D721Med (cell line): ENCODE measurements at regions not wholly inside any gene's neighbourhood (a gene's known extent, or its start where the extent isn't known, plus 50 kb on each side); places are given as distances from the start of the nearest gene placed in this dataset.

ENCODE experiments used
- DNase-seq: peaks from one replicate; pipeline ENCODE4 v3.0.0; 2011; ENCODE audit warnings: low spot score; ENCODE audit not compliant: insufficient read length
- FAIRE-seq: peaks from 2 replicates; lab custom pipeline; 2011; peaks lifted over from hg19 to GRCh38; lab: Jason Lieb, UNC
- TF ChIP-seq, protein P1 (sequence below): IDR thresholded peaks from 2 replicates; pipeline ENCODE4 v1.5.1; 2012; ENCODE audit warnings: mild to moderate bottlenecking, control low read depth; ENCODE audit not compliant: insufficient read depth; ENCODE audit errors: missing control alignments

DNA sequence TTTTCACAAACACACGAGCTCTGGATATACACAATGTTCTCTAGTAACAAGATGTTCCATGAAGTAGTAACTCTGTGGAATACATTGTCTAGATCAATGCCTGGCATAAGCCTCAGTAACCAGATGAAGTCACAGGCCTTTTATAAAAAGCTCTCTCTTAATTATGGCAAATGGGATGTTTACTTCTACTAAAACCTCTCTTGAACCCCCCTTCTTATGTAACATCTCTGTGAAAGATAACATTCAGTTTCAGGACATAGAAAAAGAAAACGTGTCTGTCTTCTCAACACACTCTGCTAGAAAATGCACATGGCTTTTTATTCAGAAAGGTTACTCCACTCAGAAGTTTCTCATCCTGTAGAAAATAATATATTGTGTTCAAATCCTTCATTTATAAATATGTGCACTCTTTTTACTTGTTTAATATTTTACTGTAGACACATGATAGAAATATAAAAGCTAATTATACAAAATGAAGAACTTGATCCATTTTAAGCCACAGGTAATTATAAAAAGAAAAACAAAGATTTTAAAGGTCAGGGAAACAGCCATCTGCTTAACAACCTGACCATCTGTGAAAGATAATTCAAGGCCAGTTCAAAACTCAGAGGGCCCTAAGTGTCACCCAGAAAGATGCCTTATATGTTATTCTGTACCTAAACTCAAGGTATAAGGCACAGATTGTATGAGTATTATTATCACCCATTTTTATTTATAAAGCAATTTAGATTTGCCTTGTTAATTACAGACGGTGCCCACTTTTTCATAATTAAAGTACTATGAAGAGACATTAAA lies 812.0 kb downstream of the CDH18 start:
- TF ChIP-seq, protein P1, sequence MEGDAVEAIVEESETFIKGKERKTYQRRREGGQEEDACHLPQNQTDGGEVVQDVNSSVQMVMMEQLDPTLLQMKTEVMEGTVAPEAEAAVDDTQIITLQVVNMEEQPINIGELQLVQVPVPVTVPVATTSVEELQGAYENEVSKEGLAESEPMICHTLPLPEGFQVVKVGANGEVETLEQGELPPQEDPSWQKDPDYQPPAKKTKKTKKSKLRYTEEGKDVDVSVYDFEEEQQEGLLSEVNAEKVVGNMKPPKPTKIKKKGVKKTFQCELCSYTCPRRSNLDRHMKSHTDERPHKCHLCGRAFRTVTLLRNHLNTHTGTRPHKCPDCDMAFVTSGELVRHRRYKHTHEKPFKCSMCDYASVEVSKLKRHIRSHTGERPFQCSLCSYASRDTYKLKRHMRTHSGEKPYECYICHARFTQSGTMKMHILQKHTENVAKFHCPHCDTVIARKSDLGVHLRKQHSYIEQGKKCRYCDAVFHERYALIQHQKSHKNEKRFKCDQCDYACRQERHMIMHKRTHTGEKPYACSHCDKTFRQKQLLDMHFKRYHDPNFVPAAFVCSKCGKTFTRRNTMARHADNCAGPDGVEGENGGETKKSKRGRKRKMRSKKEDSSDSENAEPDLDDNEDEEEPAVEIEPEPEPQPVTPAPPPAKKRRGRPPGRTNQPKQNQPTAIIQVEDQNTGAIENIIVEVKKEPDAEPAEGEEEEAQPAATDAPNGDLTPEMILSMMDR, result no peak
- peak; percentile 90 for FAIRE-seq
- DNase-seq, result no peak

DNA sequence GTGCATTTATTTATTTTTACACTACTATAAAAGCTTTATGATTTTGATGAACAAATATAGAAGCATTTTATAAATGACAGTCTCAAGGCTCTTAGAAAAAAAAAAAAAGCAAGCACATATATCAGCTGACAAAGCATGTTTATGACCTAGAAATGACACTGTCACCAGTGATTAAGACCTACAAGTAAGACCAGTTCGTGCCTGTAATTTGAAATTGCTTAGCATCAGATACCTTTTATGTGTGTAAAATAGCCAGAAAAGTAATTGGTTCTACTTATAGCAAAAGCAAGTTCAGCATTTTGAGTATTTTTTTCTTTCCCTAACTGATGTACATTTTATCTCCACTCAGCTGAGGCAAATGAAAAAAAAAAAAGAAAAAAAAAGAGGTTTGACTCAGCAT lies 808.4 kb downstream of the CDH18 start:
- FAIRE-seq, result peak; percentile 32
- TF ChIP-seq, protein P1, result no peak
- DNase-seq, result no peak

DNA sequence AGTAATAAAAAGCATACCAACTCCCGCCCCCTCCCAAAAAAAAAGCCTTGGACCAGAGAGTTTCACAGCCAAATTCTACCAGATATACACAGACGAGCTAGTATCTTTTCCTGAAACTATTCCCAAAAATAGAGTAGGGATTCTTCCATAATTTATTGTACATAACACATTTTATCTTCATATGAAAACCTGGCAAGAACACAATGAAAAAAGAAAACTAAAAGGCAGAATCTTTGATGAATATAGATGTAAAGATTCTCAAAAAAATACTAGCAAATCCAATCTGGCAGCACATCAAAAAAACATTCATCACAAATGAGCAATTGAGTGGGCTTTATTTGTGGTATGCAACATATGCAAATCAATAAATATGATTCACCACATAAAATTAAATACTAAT lies 798.8 kb downstream of the CDH18 start:
- DNase-seq (no peak), FAIRE-seq (no peak)
- TF ChIP-seq, protein P1, result no peak

DNA sequence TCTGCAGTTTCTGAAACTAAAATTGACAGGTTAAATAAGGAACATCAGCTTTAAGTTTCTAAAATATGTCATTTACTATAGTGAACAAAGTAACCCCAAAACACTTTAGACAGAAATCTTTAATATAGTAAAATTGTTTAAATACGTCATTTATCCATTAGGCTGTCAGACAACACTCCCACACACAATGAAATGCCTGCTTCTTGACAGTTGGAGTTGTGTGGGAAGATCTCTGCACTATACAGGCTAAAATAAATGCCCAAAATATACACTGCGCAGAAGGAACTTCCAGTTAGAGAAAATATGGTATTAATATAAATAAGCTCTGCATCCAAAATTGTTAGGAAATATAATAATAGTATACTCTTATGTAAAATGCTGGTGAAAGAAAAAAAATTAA lies 794.4 kb downstream of the CDH18 start:
- DNase-seq (no peak), FAIRE-seq (no peak)
- TF ChIP-seq, protein P1, result no peak

DNA sequence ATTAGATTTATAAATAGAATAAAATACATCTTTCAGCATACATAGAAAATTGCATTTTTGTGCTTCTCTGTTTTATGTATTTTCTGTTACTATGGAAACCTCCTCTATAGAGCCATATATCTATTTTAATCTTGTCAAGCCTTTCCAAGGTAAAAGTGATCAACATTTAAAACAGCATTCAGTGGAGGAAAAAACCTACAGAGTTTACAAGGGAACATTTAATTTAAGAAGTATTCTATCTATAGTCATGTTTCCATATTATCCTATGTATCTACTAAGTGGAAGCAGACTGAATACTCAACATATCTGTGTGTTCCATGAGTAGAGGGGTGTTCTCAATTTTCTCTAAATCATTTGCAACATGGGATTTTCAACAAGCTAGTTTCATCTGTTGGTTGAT lies 791.4 kb downstream of the CDH18 start:
- DNase-seq (no peak), FAIRE-seq (no peak)
- TF ChIP-seq, protein P1, result no peak

DNA sequence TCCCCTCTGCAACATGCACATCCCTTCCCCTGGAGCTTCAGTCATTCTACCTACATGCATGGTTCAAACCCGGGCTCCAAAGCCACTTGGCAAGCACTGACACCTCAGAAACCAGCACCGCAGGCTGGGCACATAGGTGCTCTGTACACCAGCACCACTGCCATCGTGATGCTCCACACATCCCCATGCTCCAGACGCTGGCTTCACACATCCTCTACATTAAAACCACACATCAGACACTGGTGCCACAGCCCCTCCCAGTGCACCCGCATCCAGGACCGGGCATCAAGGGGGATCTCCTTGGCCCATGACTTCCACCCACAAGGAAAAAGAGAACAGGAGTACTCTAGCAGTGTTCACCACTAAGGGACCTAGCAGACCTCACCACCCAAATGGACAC lies 787.7 kb downstream of the CDH18 start:
- FAIRE-seq (no peak), DNase-seq (no peak)
- TF ChIP-seq, protein P1, result no peak

DNA sequence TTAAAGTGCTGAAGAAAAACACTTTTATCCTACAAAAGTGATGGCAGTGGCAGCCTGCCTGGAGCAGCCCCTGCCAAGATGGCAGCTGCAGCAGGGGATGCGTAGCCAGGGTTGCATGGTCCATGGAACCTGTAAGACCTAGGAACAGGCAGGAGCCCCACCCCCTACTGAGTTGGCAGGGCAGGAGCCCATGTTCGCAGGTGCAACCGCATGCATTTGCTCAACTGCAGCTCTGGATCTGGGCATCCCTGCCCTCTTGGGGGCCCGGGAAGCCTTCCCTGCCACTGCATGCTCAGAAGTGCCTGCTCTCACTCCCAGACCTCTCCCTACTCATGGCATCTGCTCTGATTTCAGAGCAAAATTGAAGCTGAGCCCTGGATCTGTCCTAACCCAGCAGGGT lies 779.6 kb downstream of the CDH18 start:
- FAIRE-seq (no peak), DNase-seq (no peak)
- TF ChIP-seq, protein P1, result no peak
